Testis (tissue), 2 donors: ENCODE measurements at regions not wholly inside any gene's neighbourhood (a gene's known extent, or its start where the extent isn't known, plus 50 kb on each side); places are given as distances from the start of the nearest gene placed in this dataset.

Source experiments
- CTCF ChIP-seq, 3 experiments: fragments of 450-650 bp in 2 of 3; fragments of 200-600 bp in 1 of 3; sonication (generic) in 1 of 3; IDR thresholded peaks; one replicate each; pipeline ENCODE4 v1.5.1; 2016 to 2019; ENCODE audit warnings: antibody characterized with exemption in 3 of 3, mild to moderate bottlenecking in 2 of 3, moderate library complexity in 1 of 3
- POLR2A ChIP-seq: fragments of 450-650 bp; IDR thresholded peaks from one replicate; pipeline ENCODE4 v1.6.1; 2017; ENCODE audit warnings: antibody characterized with exemption, mild to moderate bottlenecking, moderate library complexity

- TF ChIP-seq POLR2A (no peak), CTCF (IDR thresholded peaks at IDR 0.05) (no peak)
These were observed 346.4 kb upstream of the SLC24A2 start for GRCh38 chr9:20135119-20135697.
